ENCODE measurements at regions not wholly inside any gene's neighbourhood (a gene's known extent, or its start where the extent isn't known, plus 50 kb on each side); places are given as distances from the start of the nearest gene placed in this dataset.

DNA sequence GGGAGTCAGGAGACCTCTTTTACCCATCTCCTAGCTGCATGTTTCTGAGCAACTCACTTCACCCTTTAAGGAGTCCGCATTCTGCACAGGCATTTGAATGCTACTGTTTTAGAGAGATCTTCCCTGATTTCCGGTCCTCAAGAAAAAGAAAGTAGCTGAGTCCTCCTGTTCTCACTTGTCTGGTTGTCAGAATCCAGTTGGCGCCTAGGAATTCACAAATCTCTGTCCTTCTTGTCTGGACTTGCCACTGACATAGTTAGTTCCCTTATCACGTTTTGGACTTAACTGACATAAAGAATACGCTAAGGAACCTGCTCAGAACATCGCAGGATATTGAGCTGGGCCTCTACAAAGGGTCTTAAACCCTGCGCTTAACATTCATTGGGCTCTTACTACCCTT is 61.3 kb upstream of the OR5P2 start:
- H3K27ac Mint-ChIP-seq = no peak overlapping the region
- POLR2A ChIA-PET = no interaction called here
- CTCF ChIA-PET = no interaction called here
- DNase-seq = no peak
- intact Hi-C loops (cut with micrococcal nuclease) = no loop called here
- no peaks in the 10 kb centered on the region for H3K36me3 Mint-ChIP-seq (ENCODE audit: low read depth)
- H3K4me1 Mint-ChIP-seq (ENCODE audit: low read depth) = no peaks in the 10 kb centered on the region
- H3K4me3 Mint-ChIP-seq = no peak overlapping the region
- peaks cover 7% of the 10 kb centered on the region for H3K27me3 Mint-ChIP-seq
- H3K9me3 Mint-ChIP-seq = no peaks in the 10 kb centered on the region
- no peak for ATAC-seq
- TF ChIP-seq, protein P1, sequence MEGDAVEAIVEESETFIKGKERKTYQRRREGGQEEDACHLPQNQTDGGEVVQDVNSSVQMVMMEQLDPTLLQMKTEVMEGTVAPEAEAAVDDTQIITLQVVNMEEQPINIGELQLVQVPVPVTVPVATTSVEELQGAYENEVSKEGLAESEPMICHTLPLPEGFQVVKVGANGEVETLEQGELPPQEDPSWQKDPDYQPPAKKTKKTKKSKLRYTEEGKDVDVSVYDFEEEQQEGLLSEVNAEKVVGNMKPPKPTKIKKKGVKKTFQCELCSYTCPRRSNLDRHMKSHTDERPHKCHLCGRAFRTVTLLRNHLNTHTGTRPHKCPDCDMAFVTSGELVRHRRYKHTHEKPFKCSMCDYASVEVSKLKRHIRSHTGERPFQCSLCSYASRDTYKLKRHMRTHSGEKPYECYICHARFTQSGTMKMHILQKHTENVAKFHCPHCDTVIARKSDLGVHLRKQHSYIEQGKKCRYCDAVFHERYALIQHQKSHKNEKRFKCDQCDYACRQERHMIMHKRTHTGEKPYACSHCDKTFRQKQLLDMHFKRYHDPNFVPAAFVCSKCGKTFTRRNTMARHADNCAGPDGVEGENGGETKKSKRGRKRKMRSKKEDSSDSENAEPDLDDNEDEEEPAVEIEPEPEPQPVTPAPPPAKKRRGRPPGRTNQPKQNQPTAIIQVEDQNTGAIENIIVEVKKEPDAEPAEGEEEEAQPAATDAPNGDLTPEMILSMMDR (IDR thresholded peaks at IDR 0.05) = no peak

DNA sequence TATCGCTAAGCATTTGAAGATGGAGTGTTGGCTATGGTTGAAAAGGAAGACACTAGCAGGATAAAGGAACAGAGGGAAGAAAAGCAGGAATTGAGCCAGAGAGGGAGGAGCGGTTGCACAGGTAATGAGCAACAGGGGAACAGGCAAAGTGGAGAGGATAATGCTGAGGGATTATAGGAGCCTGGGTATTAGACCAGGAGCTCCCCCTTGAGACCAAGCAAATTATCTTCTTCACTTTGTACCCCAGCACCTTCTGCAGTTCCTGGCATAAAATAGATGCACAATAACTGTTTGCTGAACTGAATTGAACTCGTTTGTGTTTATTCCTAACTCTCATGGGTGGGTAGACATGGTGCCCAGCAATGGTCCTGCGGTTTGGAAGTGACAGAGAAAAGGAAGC is 54.6 kb upstream of the OR5P2 start:
- intact Hi-C loops (cut with micrococcal nuclease) = no loop called here
- POLR2A ChIA-PET = no interaction called here
- CTCF ChIA-PET = no interaction called here
- Mint-ChIP-seq H3K9me3 (no peaks in the 10 kb centered on the region), H3K36me3 (ENCODE audit: low read depth) (no peaks in the 10 kb centered on the region), H3K4me1 (ENCODE audit: low read depth) (no peaks in the 10 kb centered on the region), H3K27ac (no peak overlapping the region), H3K27me3 (peaks cover 6% of the 10 kb centered on the region), H3K4me3 (no peak overlapping the region)
- ATAC-seq = no peak
- TF ChIP-seq, protein P1 (IDR thresholded peaks at IDR 0.05) = no peak
- no peak for DNase-seq

DNA sequence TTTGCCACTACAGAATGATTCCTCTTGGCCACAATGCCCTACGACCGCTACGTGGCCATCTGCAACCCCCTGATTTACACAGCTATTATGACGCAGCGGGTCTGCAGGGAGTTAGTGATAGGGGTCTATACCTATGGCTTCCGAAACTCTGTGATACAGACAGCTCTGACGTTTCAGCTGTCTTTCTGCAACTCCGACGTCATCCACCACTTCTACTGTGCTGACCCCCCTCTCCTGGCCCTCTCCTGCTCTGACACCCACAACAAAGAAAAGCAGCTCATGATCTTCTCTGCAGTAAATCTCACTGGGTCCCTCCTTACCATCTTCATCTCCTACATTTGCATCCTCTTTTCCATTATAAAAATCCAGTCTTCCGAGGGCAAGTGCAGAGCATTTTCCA is 52.3 kb upstream of the OR5P2 start:
- DNase-seq (no peak), ATAC-seq (no peak)
- TF ChIP-seq, protein P1 (IDR thresholded peaks at IDR 0.05) = no peak
- Mint-ChIP-seq H3K27ac (no peak overlapping the region), H3K27me3 (peaks cover 4% of the 10 kb centered on the region), H3K36me3 (ENCODE audit: low read depth) (no peaks in the 10 kb centered on the region), H3K9me3 (no peaks in the 10 kb centered on the region), H3K4me1 (ENCODE audit: low read depth) (no peaks in the 10 kb centered on the region), H3K4me3 (no peak overlapping the region)
- intact Hi-C loops (cut with micrococcal nuclease) = no loop called here
- ChIA-PET POLR2A (no interaction called here), CTCF (interaction anchor here (1.1 kb wide), 1 partner anchor 138 kb away, joined by 4 read pairs; the partner anchor contains the start of gene EIF3F)

Data from activated CD8-positive, alpha-beta T cell treated with anti-CD3 and anti-CD28 coated beads for 36 hours (primary cell).